Stimulated activated CD4-positive, alpha-beta T cell treated with anti-CD3 and anti-CD28 coated beads, Interleukin-12 subunit alpha, Interleukin-12 subunit beta, amount 100 ng/mL, for 4 hours (primary cell): ENCODE measurements at regions not wholly inside any gene's neighbourhood (a gene's known extent, or its start where the extent isn't known, plus 50 kb on each side); places are given as distances from the start of the nearest gene placed in this dataset.

ENCODE experiments used
- DNase-seq: peaks from one replicate; pipeline ENCODE4 v3.0.0-alpha.2; 2020

DNA sequence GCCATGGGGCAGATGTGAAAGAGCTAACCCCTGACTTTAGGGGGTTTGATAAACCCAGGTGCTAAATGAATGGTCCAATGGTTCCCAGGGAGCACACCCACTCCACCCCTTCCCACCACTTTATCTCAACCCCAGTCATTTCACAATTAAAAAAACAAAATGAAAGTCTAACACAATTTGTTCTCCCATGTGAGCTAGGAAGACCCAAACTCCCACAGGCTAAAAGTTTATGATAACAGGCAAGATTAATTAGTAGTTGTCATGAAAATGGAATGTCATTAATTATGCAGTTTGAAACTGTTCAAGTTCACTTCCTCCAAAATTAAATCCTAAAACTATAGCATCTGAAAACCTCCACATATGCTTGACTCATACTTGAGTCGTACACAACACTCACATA, 63.3 kb upstream of the TPM1 start:
- no peak for DNase-seq

DNA sequence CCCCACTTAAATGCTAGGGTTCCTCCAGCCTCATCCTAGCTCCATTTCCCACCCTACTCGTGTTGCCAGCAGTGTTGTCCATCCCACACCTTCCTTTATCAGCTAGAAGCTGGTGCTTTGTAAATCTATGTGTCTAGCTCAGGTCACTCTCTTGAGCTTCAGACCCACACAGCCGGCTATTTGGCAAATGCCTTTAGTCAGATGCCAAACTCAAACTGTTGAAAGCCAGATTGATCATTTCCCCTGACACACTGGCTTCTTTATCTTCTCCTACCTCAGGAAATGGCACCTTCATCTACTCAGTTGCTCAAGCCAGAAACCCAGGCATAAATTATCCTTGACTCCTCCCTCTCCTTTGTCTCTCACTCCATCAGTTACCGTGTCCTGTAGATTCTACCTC, 61.5 kb upstream of the TPM1 start:
- DNase-seq = no peak

GRCh38 chr15:62983956-62984355, 58.6 kb upstream of the TPM1 start:
- no peak for DNase-seq

DNA sequence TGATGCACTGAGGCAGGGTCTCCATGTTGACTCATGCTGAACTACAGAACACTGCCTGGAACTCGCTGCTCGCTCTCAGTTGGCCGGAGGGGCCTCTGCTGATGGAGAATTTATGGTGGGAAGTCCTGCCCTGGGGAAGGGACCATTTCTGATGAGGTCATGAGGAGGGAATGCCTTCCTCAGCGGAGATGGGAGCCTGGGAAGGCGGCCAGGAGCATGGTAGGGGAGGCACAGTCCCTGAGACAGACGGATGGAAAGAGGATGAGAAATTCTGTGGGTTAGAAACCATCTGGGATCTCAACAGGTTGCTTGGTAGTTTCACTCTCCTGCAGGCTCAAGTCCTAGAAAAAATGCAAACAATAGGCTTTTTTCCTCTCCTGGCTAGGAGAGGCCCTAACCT, 56.8 kb upstream of the TPM1 start:
- no peak for DNase-seq

DNA sequence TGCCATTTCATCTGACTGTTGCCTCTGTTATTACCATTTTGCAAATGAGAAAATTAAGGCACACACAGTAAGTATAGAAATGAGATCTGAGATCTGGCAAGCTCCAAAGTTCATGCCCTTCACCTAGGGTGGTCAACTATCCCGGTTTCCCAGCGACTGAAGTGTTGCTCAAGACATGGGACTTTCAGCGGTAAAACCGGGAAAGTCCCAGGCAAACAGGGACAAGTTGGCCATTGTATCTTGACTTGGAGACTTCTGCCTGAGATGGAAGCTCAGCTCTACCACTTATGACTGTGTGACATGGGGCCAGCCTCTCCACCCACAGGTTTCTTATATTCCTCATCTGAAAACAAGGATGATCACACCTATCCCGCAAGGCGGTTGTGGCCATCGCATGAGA, 55.6 kb upstream of the TPM1 start:
- no peak for DNase-seq

- DNase-seq = no peak
Observed at GRCh38 chr15:62988701-62989100, 53.8 kb upstream of the TPM1 start.

DNA sequence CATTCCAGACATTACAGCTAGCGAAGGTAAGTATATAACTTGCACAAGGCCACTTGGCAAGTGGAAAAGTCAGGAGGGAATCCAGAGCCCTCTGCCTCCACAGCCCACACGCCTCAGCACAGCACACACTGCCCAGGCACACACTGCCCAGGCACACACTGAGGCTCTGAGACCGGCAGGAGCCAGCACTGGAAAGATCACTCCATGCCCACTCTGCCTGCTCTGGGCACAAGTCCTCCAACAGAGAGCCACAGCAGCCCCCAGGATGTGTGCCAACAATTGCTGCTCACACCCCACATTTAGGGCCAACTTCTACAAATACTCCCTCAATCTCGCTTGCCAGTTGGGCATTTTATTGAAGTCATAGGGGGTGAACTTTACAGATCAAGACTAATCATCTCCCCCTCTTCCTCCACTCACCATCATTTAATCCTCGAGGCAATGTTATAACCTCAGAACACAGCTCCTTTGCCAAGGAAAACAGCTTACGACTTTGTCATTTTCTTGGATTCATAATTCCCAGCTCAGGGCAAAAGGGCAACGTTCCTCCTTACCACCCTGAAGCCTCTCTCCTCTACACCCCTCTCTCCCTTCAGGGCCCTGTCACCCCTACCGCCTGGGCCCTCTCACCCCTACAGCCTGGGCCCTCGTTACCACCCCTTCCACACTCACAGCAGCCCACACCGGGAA, 53.0 kb upstream of the TPM1 start:
- no peak for DNase-seq

- no peak for DNase-seq
Observed at GRCh38 chr15:62991698-62992097, 50.8 kb upstream of the TPM1 start.

- DNase-seq = no peak
Observed at GRCh38 chr15:62992302-62992701, 50.2 kb upstream of the TPM1 start.
